OCI-LY3 (cell line): ENCODE measurements at regions not wholly inside any gene's neighbourhood (a gene's known extent, or its start where the extent isn't known, plus 50 kb on each side); places are given as distances from the start of the nearest gene placed in this dataset.

Experiments used
- EZH2phosphoT487 ChIP-seq: fragments of 200-600 bp; shearing (Covaris generic); IDR thresholded peaks from 2 replicates; pipeline ENCODE4 v1.6.1; 2018; ENCODE audit warnings: antibody characterized with exemption, mixed run types, low read depth
- TF ChIP-seq, protein P1 (sequence below): fragments of 200-600, 300-600 bp; sonication (generic); IDR thresholded peaks from 2 replicates; pipeline ENCODE4 v1.5.1; 2014; ENCODE audit warnings: antibody characterized with exemption, low read length, low read depth

DNA sequence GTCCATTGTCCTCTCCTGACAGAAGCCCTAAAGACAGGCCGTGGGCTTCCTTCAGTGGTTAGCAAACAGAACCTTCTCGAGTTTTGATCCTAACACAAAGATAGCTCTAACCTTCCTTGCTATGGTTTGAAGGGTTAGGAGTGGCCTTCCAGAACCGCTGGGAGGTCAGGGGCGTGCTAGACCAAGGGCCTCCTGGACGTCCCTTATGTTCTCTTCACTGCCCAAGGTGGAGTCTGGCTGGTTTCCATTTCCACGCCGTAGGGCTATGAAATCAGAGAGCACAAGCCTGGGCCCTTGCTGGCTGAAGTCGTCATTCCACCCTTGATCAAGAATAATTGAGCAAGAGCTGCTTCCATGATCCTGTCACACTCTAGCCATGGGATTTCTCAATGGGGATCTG, 475.1 kb downstream of the SHQ1 start:
- TF ChIP-seq, protein P1, sequence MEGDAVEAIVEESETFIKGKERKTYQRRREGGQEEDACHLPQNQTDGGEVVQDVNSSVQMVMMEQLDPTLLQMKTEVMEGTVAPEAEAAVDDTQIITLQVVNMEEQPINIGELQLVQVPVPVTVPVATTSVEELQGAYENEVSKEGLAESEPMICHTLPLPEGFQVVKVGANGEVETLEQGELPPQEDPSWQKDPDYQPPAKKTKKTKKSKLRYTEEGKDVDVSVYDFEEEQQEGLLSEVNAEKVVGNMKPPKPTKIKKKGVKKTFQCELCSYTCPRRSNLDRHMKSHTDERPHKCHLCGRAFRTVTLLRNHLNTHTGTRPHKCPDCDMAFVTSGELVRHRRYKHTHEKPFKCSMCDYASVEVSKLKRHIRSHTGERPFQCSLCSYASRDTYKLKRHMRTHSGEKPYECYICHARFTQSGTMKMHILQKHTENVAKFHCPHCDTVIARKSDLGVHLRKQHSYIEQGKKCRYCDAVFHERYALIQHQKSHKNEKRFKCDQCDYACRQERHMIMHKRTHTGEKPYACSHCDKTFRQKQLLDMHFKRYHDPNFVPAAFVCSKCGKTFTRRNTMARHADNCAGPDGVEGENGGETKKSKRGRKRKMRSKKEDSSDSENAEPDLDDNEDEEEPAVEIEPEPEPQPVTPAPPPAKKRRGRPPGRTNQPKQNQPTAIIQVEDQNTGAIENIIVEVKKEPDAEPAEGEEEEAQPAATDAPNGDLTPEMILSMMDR, result no peak
- TF ChIP-seq EZH2phosphoT487, result no peak
